ENCODE measurements at regions not wholly inside any gene's neighbourhood (a gene's known extent, or its start where the extent isn't known, plus 50 kb on each side); places are given as distances from the start of the nearest gene placed in this dataset.
"Not testable (repeated sequence)": the region's sequence is repeated elsewhere in the genome, so short reads cannot be mapped to it uniquely, and the experiment has no call there.

DNA sequence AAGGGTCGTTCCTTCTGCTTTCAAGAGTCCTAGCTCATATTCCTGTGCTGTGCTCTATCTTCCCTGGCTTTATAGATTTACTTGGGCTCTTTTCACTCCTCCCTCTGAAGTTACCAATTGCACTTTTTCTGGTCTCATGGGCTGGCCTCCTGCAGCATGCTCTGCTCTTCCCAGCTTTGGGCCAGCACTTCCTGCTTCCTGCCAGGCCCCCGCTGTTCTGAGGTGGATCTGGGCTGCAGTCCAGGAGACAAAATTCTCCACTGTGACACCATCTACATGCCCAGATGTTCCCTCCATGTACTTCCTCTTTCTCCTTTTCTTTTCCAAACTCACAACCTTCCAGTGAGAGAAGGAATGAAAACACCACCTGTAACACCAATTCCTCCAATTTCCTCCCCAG is 145.2 kb upstream of the PLGLB2 start:
- TF ChIP-seq ZFP30 (CRISPR knock-in tag; IDR thresholded peaks at IDR 0.05); GLIS3 (CRISPR knock-in tag; IDR thresholded peaks at IDR 0.05); RARB (CRISPR knock-in tag; IDR thresholded peaks at IDR 0.05); ARNTL (CRISPR knock-in tag; IDR thresholded peaks at IDR 0.05; ENCODE audit: borderline replicate concordance, low read depth); ZNF70 (CRISPR knock-in tag; IDR thresholded peaks at IDR 0.05); ZNF8 (CRISPR knock-in tag; IDR thresholded peaks at IDR 0.05); OSR1 (CRISPR knock-in tag; IDR thresholded peaks at IDR 0.05); ISL1 (CRISPR knock-in tag; IDR thresholded peaks at IDR 0.05); PPARA (CRISPR knock-in tag; IDR thresholded peaks at IDR 0.05; ENCODE audit: borderline replicate concordance): not testable (repeated sequence)
- TF ChIP-seq, protein P1, sequence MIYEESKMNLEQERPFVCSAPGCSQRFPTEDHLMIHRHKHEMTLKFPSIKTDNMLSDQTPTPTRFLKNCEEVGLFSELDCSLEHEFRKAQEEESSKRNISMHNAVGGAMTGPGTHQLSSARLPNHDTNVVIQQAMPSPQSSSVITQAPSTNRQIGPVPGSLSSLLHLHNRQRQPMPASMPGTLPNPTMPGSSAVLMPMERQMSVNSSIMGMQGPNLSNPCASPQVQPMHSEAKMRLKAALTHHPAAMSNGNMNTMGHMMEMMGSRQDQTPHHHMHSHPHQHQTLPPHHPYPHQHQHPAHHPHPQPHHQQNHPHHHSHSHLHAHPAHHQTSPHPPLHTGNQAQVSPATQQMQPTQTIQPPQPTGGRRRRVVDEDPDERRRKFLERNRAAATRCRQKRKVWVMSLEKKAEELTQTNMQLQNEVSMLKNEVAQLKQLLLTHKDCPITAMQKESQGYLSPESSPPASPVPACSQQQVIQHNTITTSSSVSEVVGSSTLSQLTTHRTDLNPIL (CRISPR knock-in tag; IDR thresholded peaks at IDR 0.05; ENCODE audit: low read depth): not testable (repeated sequence)
- TF ChIP-seq, protein P2, sequence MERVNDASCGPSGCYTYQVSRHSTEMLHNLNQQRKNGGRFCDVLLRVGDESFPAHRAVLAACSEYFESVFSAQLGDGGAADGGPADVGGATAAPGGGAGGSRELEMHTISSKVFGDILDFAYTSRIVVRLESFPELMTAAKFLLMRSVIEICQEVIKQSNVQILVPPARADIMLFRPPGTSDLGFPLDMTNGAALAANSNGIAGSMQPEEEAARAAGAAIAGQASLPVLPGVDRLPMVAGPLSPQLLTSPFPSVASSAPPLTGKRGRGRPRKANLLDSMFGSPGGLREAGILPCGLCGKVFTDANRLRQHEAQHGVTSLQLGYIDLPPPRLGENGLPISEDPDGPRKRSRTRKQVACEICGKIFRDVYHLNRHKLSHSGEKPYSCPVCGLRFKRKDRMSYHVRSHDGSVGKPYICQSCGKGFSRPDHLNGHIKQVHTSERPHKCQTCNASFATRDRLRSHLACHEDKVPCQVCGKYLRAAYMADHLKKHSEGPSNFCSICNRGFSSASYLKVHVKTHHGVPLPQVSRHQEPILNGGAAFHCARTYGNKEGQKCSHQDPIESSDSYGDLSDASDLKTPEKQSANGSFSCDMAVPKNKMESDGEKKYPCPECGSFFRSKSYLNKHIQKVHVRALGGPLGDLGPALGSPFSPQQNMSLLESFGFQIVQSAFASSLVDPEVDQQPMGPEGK (CRISPR knock-in tag; IDR thresholded peaks at IDR 0.05; ENCODE audit: borderline replicate concordance): not testable (repeated sequence)

Measured in SK-N-SH treated with all-trans-retinoic acid at 6 μM for 48 hours (cell line).